PC-9 (cell line): ENCODE measurements at regions not wholly inside any gene's neighbourhood (a gene's known extent, or its start where the extent isn't known, plus 50 kb on each side); places are given as distances from the start of the nearest gene placed in this dataset.

Experiments used
- BruUV-seq: library from RNA; stranded (reverse); fragments of 400-500 nt; replicated peaks from 2 replicates; lab custom pipeline; 2021; lab: Mats Ljungman, UMichigan
- CTCF ChIA-PET: fragments of 300-600 bp; sonication (Branson Sonifier 250); formaldehyde crosslinking; loops from one replicate; lab custom pipeline; 2022; ENCODE audit warnings: antibody characterized with exemption; lab: Charles Lee
- POLR2A ChIA-PET: fragments of 300-600 bp; sonication (Branson Sonifier 250); formaldehyde crosslinking; loops from one replicate; lab custom pipeline; 2022; ENCODE audit warnings: antibody characterized with exemption; ENCODE audit not compliant: unreplicated experiment; lab: Charles Lee
- DNase-seq, 2 experiments: peaks; one replicate each; pipeline versions ENCODE4 v3.0.0 to v3.0.0-alpha.2; 2015 to 2022; ENCODE audit warnings: mixed read lengths in 1 of 2
- H2AFZ ChIP-seq: fragments of 200-600 bp; sonication (generic); 2 replicates; pipeline ENCODE4 v1.8.1; 2017; ENCODE audit warnings: antibody characterized with exemption
- H3F3A ChIP-seq: fragments of 200-600 bp; sonication (generic); 2 replicates; pipeline ENCODE4 v1.8.1; 2017; ENCODE audit warnings: antibody characterized with exemption, mild to moderate bottlenecking, low read depth; ENCODE audit not compliant: insufficient read depth
- H3K27ac ChIP-seq: fragments of 200-600 bp; sonication (generic); 2 replicates; pipeline ENCODE4 v1.6.1; 2016; ENCODE audit warnings: mixed run types
- H3K27me3 ChIP-seq: fragments of 200-600 bp; sonication (generic); 2 replicates; pipeline ENCODE4 v1.6.1; 2016; ENCODE audit warnings: low read depth, mixed run types; ENCODE audit not compliant: insufficient read depth
- H3K36me3 ChIP-seq: fragments of 200-600 bp; sonication (generic); 2 replicates; pipeline ENCODE4 v1.6.1; 2016; ENCODE audit warnings: low read depth, mixed run types
- H3K4me1 ChIP-seq: fragments of 200-600 bp; sonication (generic); replicated peaks from 2 replicates; pipeline ENCODE4 v1.6.1; 2016; ENCODE audit warnings: mixed run types; ENCODE audit not compliant: insufficient read depth
- H3K4me2 ChIP-seq: fragments of 200-600 bp; sonication (generic); 2 replicates; pipeline ENCODE4 v1.6.1; 2017; ENCODE audit warnings: mixed run types
- H3K4me3 ChIP-seq: fragments of 200-600 bp; sonication (generic); 2 replicates; pipeline ENCODE4 v1.6.1; 2016; ENCODE audit warnings: mixed run types
- H3K79me2 ChIP-seq: fragments of 200-600 bp; sonication (generic); 2 replicates; pipeline ENCODE4 v1.6.1; 2017; ENCODE audit warnings: low read depth, mixed run types
- H3K9me2 ChIP-seq: fragments of 200-600 bp; sonication (generic); 2 replicates; pipeline ENCODE4 v1.8.1; 2017; ENCODE audit warnings: mild to moderate bottlenecking; ENCODE audit not compliant: insufficient read depth
- H3K9me3 ChIP-seq: fragments of 200-600 bp; sonication (generic); 2 replicates; pipeline ENCODE4 v1.8.1; 2016; ENCODE audit warnings: low read depth; ENCODE audit not compliant: insufficient read depth
- H4K20me1 ChIP-seq: fragments of 200-600 bp; sonication (generic); 2 replicates; pipeline ENCODE4 v1.8.1; 2017; ENCODE audit not compliant: insufficient read depth
- CTCF ChIP-seq: fragments of 200-600 bp; sonication (generic); conservative IDR thresholded peaks from 2 replicates; pipeline ENCODE4 v1.6.1; 2017; ENCODE audit warnings: mixed run types, antibody characterized with exemption, mild to moderate bottlenecking, moderate library complexity
- EZH2 ChIP-seq: fragments of 200-600 bp; sonication (generic); IDR thresholded peaks from 2 replicates; pipeline ENCODE4 v1.8.0; 2017; ENCODE audit warnings: antibody characterized with exemption, low read depth
- intact Hi-C: fragments of 100-400 bp; cut with micrococcal nuclease; formaldehyde crosslinking; loops from one replicate; pipeline ENCODE4 v1.10.0; 2022; ENCODE audit not compliant: unreplicated experiment

- H3K36me3 ChIP-seq = no peaks in the 10 kb centered on the region
- BruUV-seq = no TSS peak
- H4K20me1 ChIP-seq = no peaks in the 10 kb centered on the region
- H3F3A ChIP-seq = no peaks in the 10 kb centered on the region
- CTCF ChIA-PET = no interaction called here
- intact Hi-C loops = no loop called here
- no peaks in the 10 kb centered on the region for H3K9me3 ChIP-seq
- H3K4me2 ChIP-seq = no peak overlapping the region
- TF ChIP-seq CTCF (no peak), EZH2 (no peak)
- H3K27ac ChIP-seq = no peak overlapping the region
- H3K79me2 ChIP-seq = no peaks in the 10 kb centered on the region
- POLR2A ChIA-PET = interaction anchor here (0.7 kb wide), 1 partner anchor 352 kb away, joined by 3 read pairs; no protein-coding TSS in a partner anchor
- no peaks in the 10 kb centered on the region for H3K4me1 ChIP-seq
- H2AFZ ChIP-seq = no peak overlapping the region
- no peak overlapping the region for H3K4me3 ChIP-seq
- H3K27me3 ChIP-seq = no peaks in the 10 kb centered on the region
- no peak for DNase-seq
- H3K9me2 ChIP-seq = no peaks in the 10 kb centered on the region
Measured at GRCh38 chr21:15650735-15651134, 79.0 kb upstream of the USP25 start.

- no peak overlapping the region for H3K4me2 ChIP-seq
- H3K79me2 ChIP-seq = no peaks in the 10 kb centered on the region
- intact Hi-C loops = no loop called here
- H3K36me3 ChIP-seq = no peaks in the 10 kb centered on the region
- no peak for DNase-seq
- H3F3A ChIP-seq = no peaks in the 10 kb centered on the region
- no peak overlapping the region for H3K4me3 ChIP-seq
- POLR2A ChIA-PET = no interaction called here
- CTCF ChIA-PET = no interaction called here
- no peak overlapping the region for H2AFZ ChIP-seq
- BruUV-seq = no TSS peak
- H4K20me1 ChIP-seq = no peaks in the 10 kb centered on the region
- H3K9me2 ChIP-seq = no peaks in the 10 kb centered on the region
- no peak overlapping the region for H3K27ac ChIP-seq
- no peaks in the 10 kb centered on the region for H3K27me3 ChIP-seq
- TF ChIP-seq CTCF = no peak
- no peak for TF ChIP-seq EZH2
- H3K4me1 ChIP-seq = no peaks in the 10 kb centered on the region
- no peaks in the 10 kb centered on the region for H3K9me3 ChIP-seq
Measured at GRCh38 chr21:15651172-15651571, 78.6 kb upstream of the USP25 start.

GRCh38 chr21:15653710-15654109 is 76.1 kb upstream of the USP25 start:
- Histone ChIP-seq H4K20me1 (no peaks in the 10 kb centered on the region), H2AFZ (no peak overlapping the region), H3K27me3 (no peaks in the 10 kb centered on the region), H3K27ac (no peak overlapping the region), H3K36me3 (no peaks in the 10 kb centered on the region), H3K9me3 (no peaks in the 10 kb centered on the region), H3K4me1 (no peaks in the 10 kb centered on the region), H3F3A (no peaks in the 10 kb centered on the region), H3K4me2 (no peak overlapping the region), H3K9me2 (no peaks in the 10 kb centered on the region), H3K4me3 (no peak overlapping the region), H3K79me2 (no peaks in the 10 kb centered on the region)
- no peak for TF ChIP-seq EZH2
- no peak for TF ChIP-seq CTCF
- intact Hi-C loops = no loop called here
- ChIA-PET POLR2A (no interaction called here), CTCF (no interaction called here)
- no peak for DNase-seq
- no TSS peak for BruUV-seq
